HG02970 (cell line): ENCODE measurements at regions not wholly inside any gene's neighbourhood (a gene's known extent, or its start where the extent isn't known, plus 50 kb on each side); places are given as distances from the start of the nearest gene placed in this dataset.

Source experiments
- ATAC-seq: cut with Tn5 transposase; IDR thresholded peaks from one replicate; pipeline ENCODE4 v1.9.1; 2021; ENCODE audit warnings: mild to moderate bottlenecking, moderate library complexity, moderate number of reproducible peaks; ENCODE audit not compliant: unreplicated experiment, low FRiP score

- ATAC-seq = no peak
Observed at GRCh38 chr3:72237679-72238009, 452.7 kb upstream of the PROK2 start.

- no peak for ATAC-seq
Observed at GRCh38 chr3:72234391-72234790, 449.4 kb upstream of the PROK2 start.

DNA sequence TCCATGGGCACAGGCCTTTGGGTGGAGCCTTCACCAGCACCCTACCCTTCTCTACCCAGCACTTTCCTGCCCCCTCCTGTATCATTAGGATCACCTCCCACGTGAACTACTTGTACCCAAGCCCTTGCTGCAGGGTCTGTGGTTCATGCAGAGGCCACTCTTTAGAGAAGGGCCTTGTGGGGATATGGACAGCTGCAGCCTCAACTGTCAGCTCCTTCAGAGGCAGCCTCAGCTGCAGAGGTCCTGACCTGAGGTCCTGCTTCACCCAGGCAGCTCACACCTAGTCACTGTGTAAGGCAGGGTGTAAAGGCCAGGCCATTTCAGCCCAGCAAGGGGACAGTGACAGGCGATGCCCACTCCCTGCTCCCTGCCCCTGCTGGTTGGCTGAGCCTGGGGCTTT, 448.6 kb upstream of the PROK2 start:
- no peak for ATAC-seq

- ATAC-seq = no peak
Observed at GRCh38 chr3:72232777-72233176, 447.8 kb upstream of the PROK2 start.

- no peak for ATAC-seq
Observed at GRCh38 chr3:72232331-72232730, 447.4 kb upstream of the PROK2 start.

GRCh38 chr3:72231439-72232196, 446.7 kb upstream of the PROK2 start:
- ATAC-seq = no peak

DNA sequence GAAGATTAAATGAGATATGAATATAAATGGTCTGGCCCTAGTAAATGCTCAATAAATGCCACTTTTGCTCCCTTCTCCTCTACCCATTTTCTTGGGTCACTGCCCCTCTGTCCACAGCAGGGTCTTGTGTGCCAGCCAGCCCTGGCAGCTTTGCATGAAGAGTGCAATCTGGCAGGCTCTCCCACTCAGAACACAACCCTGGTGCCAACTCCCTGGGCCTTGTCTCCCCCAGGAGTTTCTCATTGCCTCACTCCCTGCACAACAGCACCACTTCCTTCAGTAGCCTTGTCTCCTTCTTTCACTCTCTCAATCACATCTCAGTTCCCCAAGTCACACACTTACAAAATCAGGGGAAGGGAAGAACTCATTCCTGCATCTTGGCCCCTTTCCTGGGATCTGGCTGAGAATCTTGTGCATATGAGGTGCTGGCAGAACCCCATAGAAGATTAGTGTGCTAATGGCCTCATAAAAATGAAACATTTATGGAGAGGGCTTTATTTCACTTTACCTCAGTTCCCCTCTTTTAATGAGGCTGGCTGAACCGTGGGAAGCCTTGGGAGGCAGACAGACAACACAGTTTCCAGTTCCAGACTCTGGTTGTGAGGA, 445.9 kb upstream of the PROK2 start:
- ATAC-seq = no peak

- ATAC-seq = no peak
Observed at GRCh38 chr3:72229952-72230351, 445.0 kb upstream of the PROK2 start.

- no peak for ATAC-seq
Observed at GRCh38 chr3:72227486-72228070, 442.6 kb upstream of the PROK2 start.

DNA sequence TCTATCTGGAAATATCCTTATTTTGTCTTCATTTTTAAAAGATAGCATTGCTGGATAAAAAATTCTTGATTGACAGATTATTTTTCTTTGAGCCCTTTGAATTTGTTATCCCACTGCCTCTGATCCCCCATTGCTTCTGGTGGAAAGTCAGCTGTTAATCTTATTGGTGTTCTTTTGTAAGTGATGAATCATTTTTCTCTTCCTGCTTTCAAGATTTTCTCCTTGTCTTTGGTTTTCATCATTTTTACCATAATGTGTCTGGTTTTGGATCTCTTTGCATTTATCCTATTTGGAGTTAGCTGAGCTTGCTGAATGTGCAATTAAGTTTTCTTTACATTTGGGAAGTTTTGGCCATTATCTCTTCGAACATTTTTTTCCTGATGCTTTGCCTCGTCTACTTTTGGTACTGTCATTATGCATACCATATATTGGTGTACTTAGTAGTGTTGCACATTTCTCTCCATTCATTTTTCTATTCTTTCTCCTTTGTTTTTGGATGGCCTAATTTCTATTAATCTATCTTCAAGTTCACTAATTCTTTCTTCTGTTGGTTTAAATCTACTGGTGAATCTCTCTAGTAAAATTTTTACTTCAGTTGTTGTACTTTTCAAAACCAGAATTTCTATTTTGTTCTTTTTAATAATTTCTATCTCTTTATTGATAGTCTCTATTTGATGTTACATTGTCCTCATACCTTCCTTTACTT, 440.0 kb upstream of the PROK2 start:
- no peak for ATAC-seq

- no peak for ATAC-seq
Observed at GRCh38 chr3:72223628-72224027, 438.7 kb upstream of the PROK2 start.

DNA sequence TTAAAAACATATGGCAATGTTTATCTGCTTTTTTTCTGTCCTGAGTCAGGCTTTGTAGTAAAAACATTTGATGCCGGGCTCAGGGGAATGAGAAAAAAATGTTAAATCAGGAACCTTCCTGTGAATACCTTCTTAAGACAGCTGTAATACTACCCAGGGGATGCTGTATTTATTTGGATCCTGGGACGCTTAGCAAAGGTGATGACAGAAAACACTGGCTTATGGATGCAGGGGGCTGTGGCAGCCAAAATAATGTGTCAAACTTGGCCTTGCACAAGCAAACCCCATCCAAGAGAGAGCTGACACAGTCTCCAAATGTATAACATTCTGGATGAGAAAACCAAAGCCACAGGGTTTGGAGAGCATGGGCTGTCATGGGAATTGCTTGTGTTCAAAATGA, 438.2 kb upstream of the PROK2 start:
- no peak for ATAC-seq

GRCh38 chr3:72222410-72222809, 437.5 kb upstream of the PROK2 start:
- no peak for ATAC-seq

DNA sequence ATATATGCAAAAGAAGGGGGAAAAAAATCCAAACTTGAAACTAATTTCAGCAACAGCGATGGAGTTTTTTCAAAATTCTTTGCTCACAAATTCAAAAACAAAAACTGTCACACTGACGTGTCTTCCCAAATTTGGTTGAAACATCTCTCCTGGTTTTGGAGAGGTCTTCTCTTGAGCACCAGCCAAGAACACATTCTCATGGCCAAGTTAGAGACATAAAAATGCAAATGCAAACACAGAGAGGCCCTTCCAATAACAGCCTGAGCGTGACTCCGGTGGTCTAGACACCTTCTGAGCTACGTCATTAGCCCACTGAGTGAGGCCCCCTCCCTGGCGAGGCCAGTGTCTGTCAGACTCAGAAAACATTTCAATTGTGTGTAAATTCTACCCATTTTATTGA, 436.0 kb upstream of the PROK2 start:
- no peak for ATAC-seq

- no peak for ATAC-seq
Observed at GRCh38 chr3:72219752-72220151, 434.8 kb upstream of the PROK2 start.

DNA sequence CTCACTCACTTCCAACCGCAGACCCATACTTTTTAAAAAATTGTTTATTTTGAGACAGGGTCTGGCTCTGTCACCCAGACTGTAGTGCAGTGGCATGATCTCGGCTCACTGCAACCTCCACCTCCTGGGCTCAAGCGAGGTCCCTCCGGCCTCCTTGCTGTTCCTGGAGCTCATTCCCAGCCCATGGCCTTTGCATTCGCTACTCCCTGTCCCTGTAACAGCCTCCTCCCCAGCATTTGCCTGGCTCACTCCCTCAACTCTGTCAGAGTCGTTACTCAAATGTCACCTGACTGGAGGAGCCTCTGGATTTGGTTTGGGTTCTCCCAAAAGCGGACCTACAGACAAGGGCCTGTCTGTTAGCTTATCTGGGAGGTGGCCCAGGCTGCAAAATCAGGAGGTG, 432.6 kb upstream of the PROK2 start:
- no peak for ATAC-seq

DNA sequence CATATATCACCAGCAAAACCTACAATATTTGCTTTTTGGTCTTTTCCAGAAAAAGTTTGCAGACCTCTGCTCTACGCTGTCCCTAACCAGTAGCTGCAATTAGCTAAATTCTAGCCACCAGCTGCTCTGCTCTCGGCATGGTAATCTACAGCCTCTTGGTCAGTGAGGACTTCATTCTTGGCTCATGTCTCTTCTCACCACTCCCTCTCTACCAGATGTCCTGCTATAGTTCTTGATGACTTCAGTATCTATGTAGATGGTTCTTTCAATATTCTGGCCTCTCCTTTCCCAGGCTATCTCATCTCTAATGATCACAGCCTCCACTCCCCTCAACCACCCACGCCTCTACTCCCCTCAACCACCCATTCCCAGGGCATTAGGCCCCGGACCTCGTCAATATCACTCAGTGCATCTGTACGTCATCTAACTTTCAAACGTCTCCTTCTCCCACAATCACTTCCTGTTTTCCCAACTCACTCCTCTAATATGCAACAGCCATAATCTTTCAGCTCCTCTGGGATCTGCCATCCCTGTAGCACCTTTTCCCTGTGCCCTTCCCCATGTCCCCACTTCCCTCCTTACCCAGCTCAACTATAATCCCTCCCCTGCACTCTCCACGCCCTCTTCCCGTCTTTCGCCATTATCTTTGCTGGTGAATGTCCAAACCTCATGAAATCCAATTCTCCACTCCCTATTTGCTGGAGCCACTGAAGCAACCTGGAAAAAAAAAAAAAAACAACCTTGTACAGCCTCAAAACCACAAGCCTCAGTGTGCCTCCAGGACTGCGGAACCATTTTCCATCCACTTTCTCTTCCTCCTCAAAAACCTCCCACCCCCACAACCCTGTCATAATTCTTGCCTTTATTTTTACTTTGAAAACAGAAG, 429.4 kb upstream of the PROK2 start:
- no peak for ATAC-seq

DNA sequence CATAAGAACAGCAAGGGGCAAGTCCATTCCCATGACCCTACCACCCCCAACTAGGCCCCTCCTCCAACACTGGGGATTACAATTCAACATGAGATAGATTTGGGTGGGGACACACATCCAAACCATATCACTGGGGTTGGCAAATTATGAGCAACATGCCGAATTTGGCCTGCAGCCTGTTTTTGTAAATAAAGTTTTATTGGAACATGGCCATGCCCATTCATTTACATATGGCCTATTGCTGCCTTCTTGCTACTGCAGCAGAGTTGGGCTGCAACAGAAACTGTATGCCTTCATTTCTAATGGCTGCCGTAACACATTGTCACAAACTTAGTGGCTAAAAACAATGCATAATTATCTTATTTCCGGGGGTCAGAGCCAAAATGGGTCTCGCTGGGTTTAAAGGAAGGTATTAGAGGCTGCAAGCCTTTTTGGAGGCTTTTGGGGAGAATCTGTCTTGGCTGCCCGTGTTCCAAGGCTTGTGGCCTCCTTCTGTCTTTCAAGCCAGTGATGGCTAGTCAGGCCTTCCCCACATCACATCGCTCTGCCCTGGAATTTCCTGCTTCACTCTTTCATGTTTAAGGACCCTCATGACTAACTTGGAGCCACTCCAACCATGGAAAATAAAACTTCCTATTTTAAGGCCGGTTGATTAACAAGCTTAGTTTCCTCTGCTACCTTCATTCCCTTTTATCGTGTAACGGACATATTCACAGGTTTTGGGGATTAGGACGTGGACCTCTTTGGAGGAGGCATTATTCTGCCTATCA, 428.5 kb upstream of the PROK2 start:
- ATAC-seq = no peak

DNA sequence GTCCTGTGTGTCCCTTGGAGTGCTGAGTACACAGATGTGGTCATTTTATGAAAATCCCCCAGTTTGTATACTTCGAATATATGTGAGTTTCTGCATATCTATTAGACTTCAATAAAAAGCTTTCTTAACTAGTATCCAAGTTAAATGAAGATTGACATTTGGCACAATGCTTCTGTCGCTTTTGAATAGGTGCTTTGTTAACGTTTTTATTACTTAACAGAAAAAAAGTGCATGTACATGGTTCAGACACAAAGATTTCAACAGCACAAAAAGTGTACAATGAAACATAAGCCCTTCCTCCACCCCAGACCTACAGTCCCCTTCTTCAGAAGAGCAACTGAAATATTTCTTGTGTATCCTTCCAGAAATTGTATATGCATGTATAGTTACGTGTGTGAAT, 427.4 kb upstream of the PROK2 start:
- no peak for ATAC-seq

GRCh38 chr3:72210261-72210660, 425.3 kb upstream of the PROK2 start:
- no peak for ATAC-seq
